ENCODE measurements at regions not wholly inside any gene's neighbourhood (a gene's known extent, or its start where the extent isn't known, plus 50 kb on each side); places are given as distances from the start of the nearest gene placed in this dataset.

DNA sequence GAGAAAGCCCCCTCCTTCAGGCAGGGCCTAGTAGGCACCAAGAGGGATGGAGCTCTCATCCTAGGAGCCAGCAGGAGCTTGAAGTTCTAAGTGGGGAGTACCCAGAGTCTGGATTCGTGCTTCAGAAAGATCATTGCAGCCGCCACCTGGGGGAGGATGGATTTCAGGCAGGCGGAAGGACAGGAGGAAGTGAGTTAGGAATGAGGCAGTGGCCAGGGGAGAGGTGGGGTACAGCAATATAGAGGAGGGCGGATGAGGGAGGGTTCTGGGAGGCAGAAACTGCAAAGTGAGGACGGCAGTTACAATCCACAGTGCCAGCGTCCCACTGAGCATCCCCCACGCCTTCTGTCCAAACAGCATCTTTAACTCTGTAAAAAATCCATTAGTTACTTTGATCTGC is 65.2 kb upstream of the LINGO1 start:
- no peak for DNase-seq

DNA sequence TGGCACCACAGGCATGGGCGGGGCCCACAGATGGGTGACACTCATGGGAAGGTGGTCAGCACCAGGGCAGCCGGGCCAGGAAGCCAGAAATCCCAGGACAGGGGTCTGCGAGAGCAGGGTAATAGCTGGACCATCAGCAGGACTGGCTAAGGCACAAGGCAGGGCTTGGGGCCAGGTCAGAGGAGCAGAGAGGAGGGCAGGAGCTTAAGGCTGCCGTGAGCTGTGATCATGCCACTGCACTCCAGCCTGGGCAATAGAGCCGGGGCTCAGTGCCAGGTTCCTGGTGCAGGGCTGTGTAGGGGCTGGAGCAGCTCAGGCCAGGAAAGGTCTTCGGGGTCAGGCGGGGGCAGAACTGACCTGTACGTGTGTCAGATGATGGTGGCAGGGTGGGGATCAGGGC is 64.2 kb upstream of the LINGO1 start:
- no peak for DNase-seq

DNA sequence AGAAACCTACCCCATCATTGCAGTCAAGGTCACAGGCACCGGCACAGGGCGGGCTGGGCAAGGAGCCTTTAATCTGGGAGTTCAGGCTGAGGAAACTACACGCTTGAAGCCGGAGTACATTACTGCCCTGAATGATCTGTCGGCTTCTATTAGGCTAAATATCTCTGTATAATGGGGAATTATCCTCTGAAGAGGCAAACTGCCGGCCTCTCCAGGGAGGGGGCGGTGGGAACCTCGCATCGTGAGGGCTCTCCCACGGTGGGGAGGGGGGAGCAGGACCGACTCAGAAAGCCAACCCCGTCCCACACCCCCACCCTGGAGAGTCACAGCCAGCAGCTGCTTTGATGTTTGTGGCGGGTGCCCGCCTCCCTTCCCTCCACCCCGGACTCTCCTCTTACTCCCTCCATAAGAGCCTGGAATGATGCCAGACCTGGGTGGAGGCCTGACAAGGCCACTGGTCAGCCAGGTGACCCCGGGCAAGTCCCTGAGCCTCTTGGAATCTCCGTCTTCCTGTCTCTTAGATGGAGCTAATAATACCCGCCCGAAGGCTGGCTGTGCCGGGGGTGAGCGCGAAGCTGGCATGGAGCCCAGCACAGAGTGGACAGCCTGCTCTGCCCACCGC is 63.4 kb upstream of the LINGO1 start:
- no peak for DNase-seq

DNA sequence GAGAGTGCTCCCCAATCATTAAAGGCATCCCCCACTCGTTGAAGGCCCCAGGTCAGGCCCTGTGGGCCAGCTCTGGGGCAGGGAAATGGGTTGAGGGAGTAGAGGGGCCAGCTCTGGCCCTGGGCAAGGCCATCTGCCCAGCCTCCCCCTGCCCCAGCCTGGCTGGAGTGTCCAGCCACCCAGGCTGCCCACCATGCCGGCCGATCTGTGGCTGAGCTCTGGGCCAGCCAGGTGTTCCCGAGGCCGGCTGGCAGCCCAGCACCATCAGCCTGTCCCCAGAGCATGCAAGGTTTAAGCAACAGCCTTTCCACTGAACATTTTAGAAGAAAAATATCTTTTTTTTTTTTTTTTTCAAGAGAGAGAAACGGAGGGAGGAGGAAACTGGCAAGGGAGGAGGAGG is 62.8 kb upstream of the LINGO1 start:
- DNase-seq: no peak

DNA sequence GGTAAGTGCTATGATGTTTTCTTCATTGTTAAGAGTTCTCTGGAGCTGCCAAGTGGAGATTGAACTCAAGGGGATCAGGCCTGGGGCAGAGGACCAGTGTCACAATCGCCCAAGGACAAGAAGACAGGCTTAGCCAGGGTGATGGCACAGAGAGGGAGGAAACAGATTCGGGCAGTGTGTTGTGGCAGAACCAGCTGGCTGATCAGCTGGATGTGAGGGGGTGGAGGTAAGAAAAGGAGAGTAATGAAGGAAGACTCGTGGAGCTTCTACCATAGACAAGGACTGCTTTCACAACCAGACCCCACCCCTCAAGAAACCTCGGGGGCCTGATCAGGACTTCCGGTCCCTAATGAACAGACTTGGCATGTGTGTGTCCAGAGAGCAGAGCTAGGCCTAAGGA is 60.9 kb upstream of the LINGO1 start:
- no peak for DNase-seq

DNA sequence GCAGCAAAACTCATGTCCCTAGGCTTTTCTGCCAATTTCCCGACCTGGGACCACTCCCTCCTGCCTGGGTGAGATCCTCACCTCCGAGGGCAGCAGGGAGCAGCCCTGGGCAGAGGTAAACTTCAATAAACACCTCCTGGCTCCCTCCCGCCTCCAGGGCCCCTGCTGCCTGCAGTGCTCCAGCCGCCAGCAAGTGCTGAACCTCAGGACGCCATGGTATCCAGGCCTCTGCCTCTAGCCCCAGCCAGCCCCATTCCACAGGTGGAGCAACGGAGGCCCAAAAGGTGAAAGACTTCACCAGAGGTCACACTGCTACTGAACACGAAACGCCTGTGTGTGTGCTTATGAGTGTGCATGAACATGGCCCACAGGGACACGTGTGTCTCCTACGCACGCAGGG is 59.9 kb upstream of the LINGO1 start:
- no peak for DNase-seq

DNA sequence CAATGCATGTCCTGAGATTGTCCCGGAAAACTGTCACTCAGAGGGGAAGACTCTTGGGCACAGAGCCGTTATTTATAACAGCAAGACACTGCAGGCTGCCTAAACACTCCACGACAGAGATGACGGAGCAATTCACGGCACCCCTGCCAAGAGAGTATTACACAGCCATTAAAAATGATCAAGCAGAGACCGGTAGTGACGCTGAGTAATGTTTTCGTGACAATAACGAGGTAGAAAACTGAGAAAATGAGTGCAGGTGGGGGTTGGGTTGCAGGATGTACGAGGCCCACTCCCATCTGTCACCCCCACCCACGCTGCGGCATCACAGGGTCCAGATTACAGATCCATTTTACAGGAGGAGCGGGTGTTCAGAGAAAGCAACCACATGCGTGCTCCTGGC is 58.9 kb upstream of the LINGO1 start:
- no peak for DNase-seq

DNA sequence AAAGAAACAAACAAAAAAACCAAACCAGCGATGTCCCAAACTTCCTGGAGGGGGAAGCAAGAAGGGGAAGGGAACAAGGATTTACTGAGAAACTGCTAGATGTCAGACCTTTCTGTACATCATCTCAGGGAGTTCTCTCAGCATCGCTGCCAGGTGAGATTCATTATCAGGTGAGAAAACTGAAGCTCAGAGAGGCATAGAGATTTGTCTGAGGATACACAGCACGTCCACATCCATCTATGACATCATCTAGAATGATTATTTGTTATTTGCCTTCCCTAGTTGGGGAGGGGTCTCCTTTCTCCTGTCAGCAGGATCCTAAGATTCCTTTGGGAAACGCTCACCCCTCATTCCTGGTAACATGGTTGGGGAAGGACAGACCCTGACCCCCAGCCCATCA is 57.1 kb upstream of the LINGO1 start:
- DNase-seq: no peak

DNA sequence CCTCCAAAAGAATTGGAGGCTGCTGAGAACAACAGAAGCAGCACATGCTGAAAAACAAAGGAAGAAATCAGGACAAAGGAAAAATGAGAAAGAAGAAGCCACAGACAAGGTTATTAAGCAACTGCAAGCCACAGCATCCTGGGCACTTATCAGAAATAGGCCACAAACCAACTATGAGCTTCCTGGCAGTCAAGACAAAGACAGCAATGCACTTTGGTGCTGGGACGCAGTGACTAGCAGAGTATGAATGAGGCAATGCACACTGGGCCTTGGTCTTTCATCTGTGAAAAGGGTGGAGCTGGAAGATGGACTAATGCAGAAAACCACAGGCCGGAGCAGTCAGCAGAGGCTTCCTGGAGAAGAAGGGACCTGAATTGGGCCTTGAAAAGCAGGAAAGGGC is 56.0 kb upstream of the LINGO1 start:
- no peak for DNase-seq

DNA sequence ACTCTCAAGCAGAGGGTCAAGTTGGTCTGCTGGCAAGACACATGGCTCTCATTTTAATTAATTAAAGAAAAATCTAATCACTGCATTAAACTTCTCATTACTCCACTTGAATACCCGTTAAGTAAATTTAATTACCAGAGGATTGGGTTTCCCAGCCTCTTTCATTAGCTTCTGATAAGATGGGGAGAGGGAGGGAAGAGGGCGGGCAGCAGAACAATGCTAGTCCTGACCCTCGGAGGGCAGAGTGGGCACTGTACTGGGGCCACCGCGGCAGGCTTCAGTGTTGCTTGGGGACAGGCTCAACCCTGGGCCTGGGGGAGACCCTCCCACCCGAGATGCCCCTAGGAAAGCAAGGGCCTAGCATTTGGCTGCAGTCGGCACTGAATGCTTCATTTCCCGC is 55.6 kb upstream of the LINGO1 start:
- no peak for DNase-seq

DNA sequence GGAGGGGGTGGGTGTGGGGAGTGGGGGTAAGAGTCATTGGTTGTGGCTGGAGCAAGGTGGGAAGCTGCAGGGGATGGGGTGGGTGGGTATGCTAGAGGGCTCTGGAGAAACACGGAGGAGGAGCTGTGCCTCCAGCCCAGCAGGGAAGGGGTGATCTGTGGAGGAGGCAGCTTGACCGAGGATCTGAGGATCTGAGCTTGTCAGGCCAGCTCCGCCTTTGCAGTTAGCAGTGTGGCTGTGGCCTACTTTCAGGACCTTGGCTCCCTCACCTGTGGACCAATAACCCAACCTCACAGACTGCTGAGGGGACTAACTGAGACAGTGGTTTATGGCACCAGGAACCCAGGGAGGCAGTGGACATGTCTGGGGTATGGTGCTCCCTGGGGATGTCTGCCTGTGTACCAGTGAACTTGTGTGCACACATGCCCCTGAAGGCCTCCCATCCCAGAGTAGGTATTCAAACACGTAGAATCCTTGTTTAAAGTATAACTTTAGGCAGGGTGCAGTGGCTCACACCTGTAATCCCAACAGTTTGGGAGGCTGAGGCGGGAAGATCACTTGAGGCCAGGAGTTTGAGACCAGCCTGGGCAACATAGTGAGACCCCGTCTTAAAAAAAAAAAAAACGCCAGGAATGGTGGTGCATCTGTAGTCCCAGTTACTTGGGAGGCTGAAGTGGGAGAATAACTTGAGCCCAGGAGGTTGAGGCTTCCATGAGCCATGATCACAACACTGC is 52.5 kb upstream of the LINGO1 start:
- DNase-seq: no peak

DNA sequence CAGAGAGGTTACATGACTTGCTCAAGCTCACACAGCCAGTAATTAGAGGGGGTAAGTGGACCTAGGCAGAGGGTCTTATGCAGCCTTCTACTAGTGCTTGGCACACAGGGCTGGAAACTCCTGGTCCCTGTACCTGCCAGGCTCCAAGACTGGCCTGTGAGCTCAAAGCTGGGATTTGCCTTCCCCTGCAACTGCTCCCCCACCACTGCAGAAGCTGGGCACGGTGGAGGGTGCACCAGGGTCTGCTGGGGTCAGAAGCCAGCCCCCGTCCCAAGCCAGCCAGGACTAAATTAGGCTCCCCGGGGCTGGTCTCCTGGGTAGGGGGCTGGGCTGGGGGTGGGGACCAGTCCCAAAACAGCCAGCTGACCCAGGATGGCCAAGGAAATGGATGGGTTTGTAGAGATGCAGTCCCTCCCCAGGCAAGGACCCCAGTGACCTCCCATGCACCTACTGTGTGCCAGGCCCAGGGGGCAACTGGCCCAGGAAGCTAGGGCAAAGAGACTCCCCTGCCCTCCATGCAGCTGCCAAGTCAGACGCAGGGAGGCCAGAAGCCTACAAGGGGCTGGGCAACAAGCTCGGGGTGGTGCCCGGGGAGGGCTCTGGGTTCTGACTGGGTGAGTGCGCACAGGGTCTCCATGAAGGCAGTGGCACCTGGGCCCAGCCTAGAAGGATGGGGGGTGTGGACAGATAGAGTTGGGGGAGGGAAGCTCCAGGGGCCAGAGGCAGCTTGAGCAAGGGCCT is 51.8 kb upstream of the LINGO1 start:
- DNase-seq: no peak

DNA sequence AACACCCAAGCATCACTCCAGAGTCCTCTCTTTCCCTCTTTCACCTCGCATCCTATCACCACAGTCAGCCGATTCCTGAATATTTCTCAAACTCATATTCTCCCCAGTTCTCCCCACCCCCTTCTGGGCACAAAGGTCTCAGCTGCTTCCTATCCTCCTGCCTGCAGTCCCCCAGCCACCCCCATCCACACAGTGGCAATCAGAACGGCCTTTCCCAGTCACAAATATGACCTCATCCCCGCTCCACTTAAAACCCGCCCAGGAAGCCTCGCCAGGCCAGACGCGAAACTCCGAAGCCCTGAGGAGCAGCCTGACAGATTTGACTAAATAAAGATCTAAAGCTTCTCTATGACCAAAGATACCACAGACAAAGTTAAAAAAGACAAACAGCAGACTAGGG is 49.9 kb upstream of the LINGO1 start:
- no peak for DNase-seq
